Bronchial epithelial cell (primary cell): ENCODE measurements at regions not wholly inside any gene's neighbourhood (a gene's known extent, or its start where the extent isn't known, plus 50 kb on each side); places are given as distances from the start of the nearest gene placed in this dataset.

Experiments
- DNase-seq: peaks from one replicate; pipeline ENCODE4 v3.0.0-alpha.2; 2010; ENCODE audit warnings: low read depth
- FAIRE-seq: peaks from 2 replicates; lab custom pipeline; 2011; peaks lifted over from hg19 to GRCh38; lab: Jason Lieb, UNC
- H3K27me3 ChIP-seq: 2 replicates; pipeline ENCODE4 v1.5.1; 2011; ENCODE audit warnings: low read length; ENCODE audit not compliant: control insufficient read depth, insufficient read depth
- H3K36me3 ChIP-seq: 2 replicates; pipeline ENCODE4 v1.5.1; 2011; ENCODE audit warnings: low read length; ENCODE audit not compliant: control insufficient read depth, insufficient read depth
- H3K4me3 ChIP-seq: 2 replicates; pipeline ENCODE4 v1.5.1; 2011; ENCODE audit warnings: mild to moderate bottlenecking, low read depth, low read length, control low read depth
- CTCF ChIP-seq: IDR thresholded peaks from 2 replicates; pipeline ENCODE4 v1.5.1; 2011; ENCODE audit warnings: mild to moderate bottlenecking, moderate library complexity, low read length, control low read depth, inconsistent platforms; ENCODE audit not compliant: insufficient read depth, severe bottlenecking

DNA sequence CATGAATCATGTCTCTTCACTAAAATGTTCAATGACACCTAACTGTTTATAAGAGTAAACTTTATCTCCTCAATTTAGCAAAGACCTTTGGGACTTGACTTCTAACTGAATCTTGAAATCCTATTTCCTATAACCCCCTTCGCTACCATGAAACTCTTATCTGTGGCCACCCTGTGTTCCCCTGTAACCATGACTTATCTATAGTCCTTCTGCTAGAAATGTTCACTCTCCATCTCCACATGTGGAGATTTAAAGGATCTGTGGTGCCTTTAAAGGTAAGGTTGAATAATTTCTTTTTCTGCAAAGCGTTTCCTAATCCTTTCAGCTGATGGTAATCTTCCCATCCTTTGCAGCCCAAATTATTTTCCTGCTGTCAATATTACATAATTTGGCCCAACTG is 436.3 kb upstream of the RUNX1 start:
- Histone ChIP-seq H3K27me3 (no peaks in the 10 kb centered on the region), H3K4me3 (no peak overlapping the region), H3K36me3 (no peaks in the 10 kb centered on the region)
- DNase-seq (no peak), FAIRE-seq (no peak)
- TF ChIP-seq CTCF, result no peak

DNA sequence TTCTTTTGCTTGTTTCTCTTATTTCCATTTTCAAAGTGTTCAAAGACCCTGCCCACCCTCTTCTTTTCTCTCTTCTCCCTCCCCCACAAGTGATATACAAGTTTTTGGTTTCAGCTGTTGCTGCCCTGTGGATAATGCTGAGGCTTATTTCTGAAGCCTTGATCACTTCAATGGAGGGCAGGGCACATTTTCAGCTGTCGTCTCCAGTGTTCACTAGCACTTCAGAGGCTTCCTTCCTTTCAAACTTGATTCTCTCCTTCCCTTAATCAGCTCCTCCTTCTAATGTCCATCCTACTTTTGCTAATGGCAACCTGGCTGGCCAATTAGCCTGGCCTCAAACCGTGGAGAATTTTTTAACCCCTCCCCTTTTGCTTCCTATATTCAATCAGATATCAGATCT is 435.7 kb upstream of the RUNX1 start:
- TF ChIP-seq CTCF, result no peak
- Histone ChIP-seq H3K4me3 (no peak overlapping the region), H3K36me3 (no peaks in the 10 kb centered on the region), H3K27me3 (no peaks in the 10 kb centered on the region)
- DNase-seq (no peak), FAIRE-seq (no peak)

DNA sequence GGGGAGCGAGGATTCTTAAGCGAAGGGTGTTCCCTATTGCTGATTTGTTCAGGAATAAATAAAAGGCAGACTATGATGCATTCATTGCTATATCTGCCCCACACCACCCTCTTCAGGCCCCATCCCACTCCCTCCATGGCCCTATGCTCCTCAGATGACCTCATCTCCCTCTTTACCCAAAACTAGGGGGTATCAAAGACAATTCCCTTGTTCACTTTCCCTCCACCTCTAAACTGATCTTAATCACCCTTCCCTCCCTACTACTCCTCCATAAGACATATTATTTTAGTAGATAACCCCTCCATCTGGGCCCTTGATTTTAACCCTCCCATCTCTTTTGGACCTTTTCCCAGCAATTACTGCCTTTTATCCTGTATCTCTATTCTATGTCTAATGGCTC is 434.9 kb upstream of the RUNX1 start:
- Histone ChIP-seq H3K27me3 (no peaks in the 10 kb centered on the region), H3K4me3 (no peak overlapping the region), H3K36me3 (no peaks in the 10 kb centered on the region)
- FAIRE-seq (no peak), DNase-seq (no peak)
- TF ChIP-seq CTCF, result no peak

- FAIRE-seq (no peak), DNase-seq (no peak)
- Histone ChIP-seq H3K27me3 (no peaks in the 10 kb centered on the region), H3K4me3 (no peak overlapping the region), H3K36me3 (no peaks in the 10 kb centered on the region)
- no peak for TF ChIP-seq CTCF
These were observed 434.0 kb upstream of the RUNX1 start for GRCh38 chr21:35482933-35483662.

- Histone ChIP-seq H3K36me3 (no peaks in the 10 kb centered on the region), H3K27me3 (no peaks in the 10 kb centered on the region), H3K4me3 (no peak overlapping the region)
- DNase-seq (no peak), FAIRE-seq (no peak)
- no peak for TF ChIP-seq CTCF
These were observed 433.0 kb upstream of the RUNX1 start for GRCh38 chr21:35482096-35482495.

- no peak for FAIRE-seq
- no peak overlapping the region for H3K4me3 ChIP-seq
- TF ChIP-seq CTCF, result no peak
- no peaks in the 10 kb centered on the region for H3K27me3 ChIP-seq
- no peak for DNase-seq
- H3K36me3 ChIP-seq, result no peaks in the 10 kb centered on the region
These were observed 431.9 kb upstream of the RUNX1 start for GRCh38 chr21:35481005-35481404.
